AG04449 (cell line): ENCODE measurements at regions not wholly inside any gene's neighbourhood (a gene's known extent, or its start where the extent isn't known, plus 50 kb on each side); places are given as distances from the start of the nearest gene placed in this dataset.

Experiments used
- CTCF ChIA-PET: fragments of 350-600 bp; formaldehyde crosslinking; extraction: SDS; loops from one replicate; lab custom pipeline; 2021; ENCODE audit warnings: antibody characterized with exemption; lab: Yijun Ruan, JAX
- POLR2A ChIA-PET: fragments of 400-600, 350-600 bp; formaldehyde crosslinking; extraction: SDS; loops from one replicate; lab custom pipeline; 2020; ENCODE audit warnings: antibody characterized with exemption, inconsistent platforms; lab: Yijun Ruan, JAX
- DNase-seq: peaks from one replicate; pipeline ENCODE4 v3.0.0-alpha.2; 2010; ENCODE audit warnings: low read depth, low spot score
- H3K4me3 ChIP-seq: 2 replicates; pipeline ENCODE4 v1.5.1; 2011; ENCODE audit warnings: low read depth, mild to moderate bottlenecking, control low read depth, low read length
- TF ChIP-seq, protein P1 (sequence below): IDR thresholded peaks from one replicate; pipeline ENCODE4 v1.5.1; 2011; ENCODE audit warnings: mild to moderate bottlenecking, moderate library complexity, low read length, control low read depth, inconsistent platforms; ENCODE audit not compliant: insufficient read depth; ENCODE audit errors: missing control alignments

DNA sequence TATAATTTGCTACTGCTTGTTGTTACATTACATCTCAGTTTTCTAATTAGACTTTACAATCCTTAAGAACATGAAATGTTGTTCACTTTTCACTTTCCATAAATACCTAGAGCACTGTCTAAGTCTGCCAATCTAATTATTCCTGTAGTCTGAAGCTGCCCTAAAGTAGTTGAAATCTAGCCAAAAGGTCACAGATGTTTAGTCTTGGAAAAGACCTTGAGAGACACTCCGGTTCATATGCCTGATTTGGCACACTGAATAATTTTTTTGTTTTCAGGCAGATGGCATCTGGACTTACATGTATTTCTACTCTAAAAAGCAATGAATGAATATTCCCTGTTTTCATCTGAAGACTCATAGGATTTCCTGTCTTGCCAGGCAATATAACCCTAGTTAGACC is 359.1 kb downstream of the ANKRD7 start:
- ChIA-PET CTCF (no interaction called here), POLR2A (no interaction called here)
- TF ChIP-seq, protein P1, sequence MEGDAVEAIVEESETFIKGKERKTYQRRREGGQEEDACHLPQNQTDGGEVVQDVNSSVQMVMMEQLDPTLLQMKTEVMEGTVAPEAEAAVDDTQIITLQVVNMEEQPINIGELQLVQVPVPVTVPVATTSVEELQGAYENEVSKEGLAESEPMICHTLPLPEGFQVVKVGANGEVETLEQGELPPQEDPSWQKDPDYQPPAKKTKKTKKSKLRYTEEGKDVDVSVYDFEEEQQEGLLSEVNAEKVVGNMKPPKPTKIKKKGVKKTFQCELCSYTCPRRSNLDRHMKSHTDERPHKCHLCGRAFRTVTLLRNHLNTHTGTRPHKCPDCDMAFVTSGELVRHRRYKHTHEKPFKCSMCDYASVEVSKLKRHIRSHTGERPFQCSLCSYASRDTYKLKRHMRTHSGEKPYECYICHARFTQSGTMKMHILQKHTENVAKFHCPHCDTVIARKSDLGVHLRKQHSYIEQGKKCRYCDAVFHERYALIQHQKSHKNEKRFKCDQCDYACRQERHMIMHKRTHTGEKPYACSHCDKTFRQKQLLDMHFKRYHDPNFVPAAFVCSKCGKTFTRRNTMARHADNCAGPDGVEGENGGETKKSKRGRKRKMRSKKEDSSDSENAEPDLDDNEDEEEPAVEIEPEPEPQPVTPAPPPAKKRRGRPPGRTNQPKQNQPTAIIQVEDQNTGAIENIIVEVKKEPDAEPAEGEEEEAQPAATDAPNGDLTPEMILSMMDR, result no peak
- no peak for DNase-seq
- H3K4me3 ChIP-seq, result no peak overlapping the region

DNA sequence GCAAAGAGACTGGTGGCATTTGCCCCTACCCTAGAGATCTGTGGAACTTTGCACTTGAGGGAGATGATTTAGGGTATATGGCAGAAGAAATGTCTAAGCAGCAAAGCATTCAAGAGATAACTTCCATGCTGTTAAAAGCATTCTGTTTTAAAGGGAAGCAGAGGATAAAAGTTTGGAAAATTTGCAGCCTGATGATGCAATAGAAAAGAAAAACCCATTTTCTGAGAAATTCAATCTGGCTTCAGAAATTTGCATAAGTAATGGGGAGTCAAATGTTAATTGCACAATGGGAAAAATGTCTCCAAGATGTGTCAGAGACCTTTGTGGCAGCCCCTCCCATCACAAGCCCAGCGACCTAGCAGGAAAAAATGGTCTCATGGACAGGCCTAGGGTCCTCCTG is 361.7 kb downstream of the ANKRD7 start:
- TF ChIP-seq, protein P1, result no peak
- POLR2A ChIA-PET, result no interaction called here
- no peak for DNase-seq
- H3K4me3 ChIP-seq, result no peak overlapping the region
- CTCF ChIA-PET, result no interaction called here

DNA sequence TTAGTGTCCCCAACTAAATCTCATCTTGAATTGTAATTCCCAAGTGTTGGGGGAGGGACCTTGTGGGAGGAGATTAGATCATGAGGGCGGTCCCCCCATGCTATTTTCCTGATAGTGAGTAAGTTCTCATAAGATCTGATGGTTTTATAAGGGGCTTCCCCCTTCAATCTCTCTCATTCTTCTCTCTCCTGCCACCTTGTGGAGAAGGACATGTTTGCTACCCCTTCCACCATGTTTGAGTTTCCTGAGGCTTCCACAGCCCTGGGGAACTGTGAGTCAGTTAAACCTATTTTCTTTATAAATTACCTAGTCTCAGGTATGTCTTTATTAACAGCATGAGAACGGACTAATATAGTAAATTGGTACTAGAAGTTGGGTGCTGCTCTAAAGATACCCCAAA is 365.6 kb downstream of the ANKRD7 start:
- DNase-seq, result no peak
- H3K4me3 ChIP-seq, result no peak overlapping the region
- CTCF ChIA-PET, result no interaction called here
- POLR2A ChIA-PET, result no interaction called here
- TF ChIP-seq, protein P1, result no peak

DNA sequence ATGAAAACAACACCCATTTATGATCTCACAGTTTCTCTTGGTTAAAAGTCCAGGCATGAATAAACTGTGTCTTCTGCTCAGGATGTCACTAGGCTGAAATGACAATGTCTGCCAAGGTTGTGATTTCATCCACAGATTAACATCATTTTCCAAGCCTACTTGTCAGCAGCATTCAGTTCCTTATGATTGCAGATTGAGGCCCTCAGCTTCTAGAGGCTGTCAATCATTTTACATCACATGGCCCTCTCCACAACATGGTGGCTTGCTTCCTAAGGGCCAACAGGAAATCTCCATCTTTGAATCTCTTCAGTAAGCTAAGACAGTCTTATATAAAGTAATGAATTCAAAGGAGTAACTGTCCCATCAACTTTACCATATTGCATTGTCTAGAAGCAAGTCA is 377.6 kb downstream of the ANKRD7 start:
- TF ChIP-seq, protein P1, result no peak
- ChIA-PET POLR2A (no interaction called here), CTCF (no interaction called here)
- no peak for DNase-seq
- no peak overlapping the region for H3K4me3 ChIP-seq

DNA sequence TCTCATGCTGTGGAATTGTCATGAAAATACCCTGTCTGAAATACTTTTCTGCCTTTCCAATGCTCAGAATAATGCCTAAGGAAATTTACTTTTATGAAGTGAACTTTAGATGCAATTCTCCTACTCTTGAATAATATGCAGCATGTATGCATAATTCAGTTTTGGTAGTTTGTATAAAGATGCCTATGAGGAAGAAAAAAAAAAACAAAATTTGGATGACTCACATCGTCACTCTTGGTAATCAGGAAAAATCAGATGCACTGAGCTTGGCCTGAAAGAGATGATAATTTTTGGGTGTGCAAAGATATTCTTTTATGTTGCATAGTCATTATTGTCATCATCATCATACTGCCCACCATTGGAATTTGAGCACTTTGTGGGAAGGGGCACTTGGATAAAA is 382.1 kb downstream of the ANKRD7 start:
- POLR2A ChIA-PET, result no interaction called here
- TF ChIP-seq, protein P1, result no peak
- H3K4me3 ChIP-seq, result no peak overlapping the region
- DNase-seq, result no peak
- CTCF ChIA-PET, result no interaction called here

DNA sequence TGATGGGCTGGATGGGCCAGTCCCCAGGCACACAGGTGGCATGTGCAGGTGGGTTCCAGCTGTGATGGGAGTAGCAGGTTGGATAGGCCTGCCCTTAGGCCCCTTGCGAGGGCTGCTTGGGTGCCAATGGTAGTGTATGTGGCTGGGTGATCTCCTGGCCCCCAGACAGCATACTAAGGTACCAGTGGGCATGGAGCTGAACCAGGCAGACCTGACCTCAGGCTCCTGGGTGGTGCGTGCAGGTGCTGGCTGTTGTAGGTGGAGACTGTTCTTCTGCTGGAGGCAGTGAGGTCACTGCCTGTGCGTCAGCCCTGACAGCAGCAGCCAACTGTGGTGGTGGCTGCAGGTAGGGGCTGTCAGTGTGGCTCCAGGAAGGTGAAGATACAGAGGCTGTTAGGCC is 384.7 kb downstream of the ANKRD7 start:
- TF ChIP-seq, protein P1, result no peak
- no peak for DNase-seq
- CTCF ChIA-PET, result no interaction called here
- POLR2A ChIA-PET, result no interaction called here
- H3K4me3 ChIP-seq, result no peak overlapping the region
